Keratinocyte (primary cell): ENCODE measurements at regions not wholly inside any gene's neighbourhood (a gene's known extent, or its start where the extent isn't known, plus 50 kb on each side); places are given as distances from the start of the nearest gene placed in this dataset.

Source experiments
- DNase-seq: peaks from one replicate; pipeline ENCODE4 v3.0.0-alpha.2; 2011; ENCODE audit warnings: low read depth, missing footprints, low spot score
- FAIRE-seq: peaks from 2 replicates; lab custom pipeline; 2011; peaks lifted over from hg19 to GRCh38; lab: Jason Lieb, UNC
- H2AFZ ChIP-seq: 2 replicates; pipeline ENCODE4 v1.6.0; 2012; ENCODE audit warnings: low read length, control low read depth, inconsistent platforms; ENCODE audit not compliant: control insufficient read depth
- H3K27ac ChIP-seq: 2 replicates; pipeline ENCODE4 v1.5.1; 2011; ENCODE audit warnings: low read length; ENCODE audit not compliant: control insufficient read depth, insufficient read depth
- H3K27me3 ChIP-seq: 3 replicates; pipeline ENCODE4 v1.6.0; 2011; ENCODE audit warnings: low read length; ENCODE audit not compliant: control insufficient read depth, insufficient read depth; ENCODE audit errors: extremely low read depth
- H3K36me3 ChIP-seq, 2 experiments: 2 replicates in 1 of 2; 3 replicates in 1 of 2; pipeline ENCODE4 v1.5.1; 2011; ENCODE audit warnings: low read length in 2 of 2, mild to moderate bottlenecking in 1 of 2; ENCODE audit not compliant: control insufficient read depth in 2 of 2, insufficient read depth in 2 of 2; ENCODE audit errors: extremely low read depth in 1 of 2
- H3K4me1 ChIP-seq: 3 replicates; pipeline ENCODE4 v1.5.1; 2011; ENCODE audit warnings: low read length; ENCODE audit not compliant: control insufficient read depth, insufficient read depth; ENCODE audit errors: extremely low read depth
- H3K4me2 ChIP-seq: 3 replicates; pipeline ENCODE4 v1.6.0; 2011; ENCODE audit warnings: low read depth, low read length; ENCODE audit not compliant: control insufficient read depth, insufficient read depth; ENCODE audit errors: extremely low read depth
- H3K4me3 ChIP-seq, 3 experiments: fragments of 200-600 bp in 1 of 3; sonication (generic) in 1 of 3; 2 replicates in 2 of 3; 3 replicates in 1 of 3; pipeline ENCODE4 v1.5.1; 2011 to 2016; ENCODE audit warnings: low read length in 3 of 3, mild to moderate bottlenecking in 3 of 3, control low read depth in 2 of 3, inconsistent platforms in 1 of 3, low read depth in 1 of 3, mixed read lengths in 1 of 3, mixed run types in 1 of 3, moderate library complexity in 1 of 3; ENCODE audit not compliant: control insufficient read depth in 2 of 3, insufficient read depth in 2 of 3; ENCODE audit errors: extremely low read depth in 1 of 3
- H3K79me2 ChIP-seq: 2 replicates; pipeline ENCODE4 v1.6.0; 2012; ENCODE audit warnings: low read length; ENCODE audit not compliant: control insufficient read depth, insufficient read depth
- H3K9ac ChIP-seq: 3 replicates; pipeline ENCODE4 v1.6.0; 2011; ENCODE audit warnings: low read length; ENCODE audit not compliant: control insufficient read depth, insufficient read depth; ENCODE audit errors: extremely low read depth
- H3K9me1 ChIP-seq: 3 replicates; pipeline ENCODE4 v1.6.0; 2011; ENCODE audit warnings: low read length; ENCODE audit not compliant: control insufficient read depth, insufficient read depth; ENCODE audit errors: extremely low read depth
- H3K9me3 ChIP-seq: 2 replicates; pipeline ENCODE4 v1.5.1; 2012; ENCODE audit warnings: low read depth, low read length; ENCODE audit not compliant: control insufficient read depth
- H4K20me1 ChIP-seq: 3 replicates; pipeline ENCODE4 v1.6.0; 2011; ENCODE audit warnings: low read length; ENCODE audit not compliant: control insufficient read depth, insufficient read depth; ENCODE audit errors: extremely low read depth
- EZH2 ChIP-seq: IDR thresholded peaks from one replicate; pipeline ENCODE4 v1.6.1; 2012; ENCODE audit warnings: inconsistent platforms, mild to moderate bottlenecking, low read length, moderate library complexity
- dilution Hi-C: fragments of 300-500 bp; cut with MboI; formaldehyde crosslinking; loops from one replicate; pipeline ENCODE4 v1.7.0; 2020; ENCODE audit warnings: low sequenced_read_pairs; ENCODE audit not compliant: extremely low pct_ligation_motif_present
- TF ChIP-seq, protein P1 (sequence below), 3 experiments: IDR thresholded peaks in 1 of 3; conservative IDR thresholded peaks in 1 of 3; optimal IDR thresholded peaks in 1 of 3; 2 replicates in 2 of 3; 3 replicates in 1 of 3; pipeline versions ENCODE3 to v1.5.1; 2011; ENCODE audit warnings: low read length in 3 of 3, mild to moderate bottlenecking in 3 of 3, moderate library complexity in 2 of 3, control low read depth in 1 of 3, inconsistent platforms in 1 of 3; ENCODE audit not compliant: insufficient read depth in 2 of 3; ENCODE audit errors: extremely low read depth in 1 of 3

DNA sequence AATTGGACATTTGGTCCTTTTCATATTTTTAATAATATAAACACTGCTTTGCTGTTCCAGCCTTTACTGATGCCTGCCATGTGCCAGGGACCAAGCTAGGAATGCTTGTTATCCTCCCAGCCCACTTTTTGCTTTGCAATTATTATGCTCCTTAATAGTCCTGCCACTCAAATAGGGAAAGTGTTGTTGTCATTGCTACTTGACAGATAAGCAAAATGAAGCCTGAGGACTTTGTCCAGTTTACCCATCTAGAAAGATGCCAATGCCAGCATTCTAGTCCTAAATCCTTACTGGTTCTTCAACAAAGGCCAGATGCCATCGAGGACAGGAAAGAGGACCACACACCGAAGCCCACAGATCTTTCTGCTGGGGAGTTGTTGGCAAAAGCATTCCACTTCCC lies 246.5 kb downstream of the EMP1 start:
- TF ChIP-seq, protein P1, sequence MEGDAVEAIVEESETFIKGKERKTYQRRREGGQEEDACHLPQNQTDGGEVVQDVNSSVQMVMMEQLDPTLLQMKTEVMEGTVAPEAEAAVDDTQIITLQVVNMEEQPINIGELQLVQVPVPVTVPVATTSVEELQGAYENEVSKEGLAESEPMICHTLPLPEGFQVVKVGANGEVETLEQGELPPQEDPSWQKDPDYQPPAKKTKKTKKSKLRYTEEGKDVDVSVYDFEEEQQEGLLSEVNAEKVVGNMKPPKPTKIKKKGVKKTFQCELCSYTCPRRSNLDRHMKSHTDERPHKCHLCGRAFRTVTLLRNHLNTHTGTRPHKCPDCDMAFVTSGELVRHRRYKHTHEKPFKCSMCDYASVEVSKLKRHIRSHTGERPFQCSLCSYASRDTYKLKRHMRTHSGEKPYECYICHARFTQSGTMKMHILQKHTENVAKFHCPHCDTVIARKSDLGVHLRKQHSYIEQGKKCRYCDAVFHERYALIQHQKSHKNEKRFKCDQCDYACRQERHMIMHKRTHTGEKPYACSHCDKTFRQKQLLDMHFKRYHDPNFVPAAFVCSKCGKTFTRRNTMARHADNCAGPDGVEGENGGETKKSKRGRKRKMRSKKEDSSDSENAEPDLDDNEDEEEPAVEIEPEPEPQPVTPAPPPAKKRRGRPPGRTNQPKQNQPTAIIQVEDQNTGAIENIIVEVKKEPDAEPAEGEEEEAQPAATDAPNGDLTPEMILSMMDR (optimal IDR thresholded peaks at IDR 0.05 in 1 of 3, IDR thresholded peaks at IDR 0.05 in 1 of 3, conservative IDR thresholded peaks at IDR 0.05 in 1 of 3; ENCODE audit: extremely low read depth in 1 of 3, insufficient read depth in 2 of 3, low read length in 3 of 3), result no peak
- no peak for TF ChIP-seq EZH2

DNA sequence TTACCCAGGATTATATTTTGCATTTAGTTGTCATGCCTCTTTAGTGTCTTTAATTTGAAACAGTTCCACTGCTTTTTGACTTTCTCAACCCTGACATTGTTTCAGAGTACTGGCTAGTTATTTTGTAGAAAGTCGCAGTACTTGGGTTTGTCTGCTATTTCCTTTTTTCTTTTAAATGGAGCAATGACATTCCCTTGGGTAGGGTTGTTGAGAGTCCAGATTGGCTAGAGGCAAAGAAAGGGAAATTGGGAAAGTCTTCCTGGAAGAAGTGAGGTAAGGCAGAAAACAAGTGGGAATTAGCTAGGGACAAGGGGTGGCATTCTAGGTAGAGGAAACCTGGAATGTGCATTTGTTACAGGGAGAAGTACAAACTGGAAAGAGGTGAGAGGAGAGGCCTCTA lies 245.9 kb downstream of the EMP1 start:
- no peak overlapping the region for H3K4me3 ChIP-seq
- dilution Hi-C loops, result no loop called here
- no peaks in the 10 kb centered on the region for H3K4me1 ChIP-seq
- H2AFZ ChIP-seq, result no peak overlapping the region
- no peaks in the 10 kb centered on the region for H3K36me3 ChIP-seq
- H3K9ac ChIP-seq, result no peak overlapping the region
- H3K79me2 ChIP-seq, result no peaks in the 10 kb centered on the region
- H3K4me2 ChIP-seq, result no peak overlapping the region
- no peak for FAIRE-seq
- H3K27me3 ChIP-seq, result no peaks in the 10 kb centered on the region
- no peaks in the 10 kb centered on the region for H4K20me1 ChIP-seq
- DNase-seq, result no peak
- H3K9me1 ChIP-seq, result no peaks in the 10 kb centered on the region
- TF ChIP-seq, protein P1 (optimal IDR thresholded peaks at IDR 0.05 in 1 of 3, IDR thresholded peaks at IDR 0.05 in 1 of 3, conservative IDR thresholded peaks at IDR 0.05 in 1 of 3; ENCODE audit: extremely low read depth in 1 of 3, insufficient read depth in 2 of 3, low read length in 3 of 3), result no peak
- TF ChIP-seq EZH2, result no peak
- H3K9me3 ChIP-seq, result no peaks in the 10 kb centered on the region
- no peak overlapping the region for H3K27ac ChIP-seq

More for the DNA sequence above, 246.5 kb downstream of the EMP1 start:
- Histone ChIP-seq H3K27me3 (no peaks in the 10 kb centered on the region), H3K9me3 (no peaks in the 10 kb centered on the region), H3K4me3 (no peak overlapping the region), H3K9ac (no peak overlapping the region), H3K4me1 (no peaks in the 10 kb centered on the region), H4K20me1 (no peaks in the 10 kb centered on the region), H3K9me1 (no peaks in the 10 kb centered on the region), H3K4me2 (no peak overlapping the region), H3K27ac (no peak overlapping the region), H2AFZ (no peak overlapping the region), H3K79me2 (no peaks in the 10 kb centered on the region), H3K36me3 (no peaks in the 10 kb centered on the region)
- FAIRE-seq, result no peak
- dilution Hi-C loops, result no loop called here
- no peak for DNase-seq
